ENCODE measurements at regions not wholly inside any gene's neighbourhood (a gene's known extent, or its start where the extent isn't known, plus 50 kb on each side); places are given as distances from the start of the nearest gene placed in this dataset.
"Not testable (repeated sequence)": the region's sequence is repeated elsewhere in the genome, so short reads cannot be mapped to it uniquely, and the experiment has no call there.

DNA sequence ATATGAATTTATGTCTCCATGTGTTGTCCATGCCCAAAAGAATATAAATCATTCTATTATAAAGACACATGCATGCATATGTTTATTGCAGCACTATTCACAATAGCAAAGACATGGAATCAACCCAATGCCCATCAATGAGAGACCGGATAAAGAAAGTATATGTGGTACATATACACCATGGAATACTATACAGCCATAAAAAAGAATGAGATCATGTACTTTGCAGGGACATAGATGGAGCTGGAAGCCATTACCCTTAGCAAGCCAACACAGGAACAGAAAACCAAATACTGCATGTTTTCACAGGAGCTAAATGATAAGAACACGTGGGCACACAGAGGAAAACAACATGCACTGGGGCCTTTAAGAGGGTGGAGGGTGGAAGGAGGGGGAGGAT is 639.1 kb downstream of the GATA3 start:
- not testable (repeated sequence) for DNase-seq (ENCODE audit: low spot score)

DNA sequence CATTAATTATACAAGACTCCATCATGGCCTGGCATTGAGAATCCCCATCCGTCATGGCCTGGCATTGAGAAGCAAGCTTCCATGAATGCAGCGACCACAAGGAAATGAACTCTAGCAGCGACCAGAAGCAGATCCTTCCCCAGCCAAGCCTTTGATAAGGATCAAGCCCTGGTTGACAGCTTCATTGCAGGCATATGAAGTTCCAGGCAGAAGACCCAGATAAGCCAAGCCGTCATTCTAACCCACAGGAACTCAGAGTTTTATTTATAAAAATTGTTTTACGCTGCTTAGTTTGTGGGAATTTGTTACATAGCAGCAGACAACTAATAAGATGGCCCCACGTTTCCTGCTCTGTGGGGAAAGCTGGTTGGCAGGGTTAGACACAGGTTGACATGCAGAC is 642.3 kb downstream of the GATA3 start:
- DNase-seq (ENCODE audit: low spot score) = no peak

DNA sequence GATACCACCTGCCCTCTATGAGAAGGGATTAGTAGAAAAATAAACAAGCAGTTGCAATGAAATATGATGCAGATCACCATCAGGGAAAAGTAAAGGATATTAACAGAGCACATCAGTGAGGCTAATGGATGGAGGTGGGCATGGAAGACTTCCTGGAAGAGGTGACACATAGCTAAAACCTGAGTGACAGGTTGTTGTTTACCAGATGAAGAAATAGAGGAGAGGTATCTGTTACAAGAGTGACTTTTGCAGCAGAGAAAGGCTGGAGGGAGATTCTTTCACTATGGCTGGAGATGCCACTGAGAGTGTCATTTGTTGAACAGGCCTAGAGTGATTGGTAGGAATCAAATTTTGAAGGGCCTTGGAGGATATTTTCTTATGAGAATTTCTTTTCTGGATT is 646.2 kb downstream of the GATA3 start:
- DNase-seq (ENCODE audit: low spot score) = no peak

DNA sequence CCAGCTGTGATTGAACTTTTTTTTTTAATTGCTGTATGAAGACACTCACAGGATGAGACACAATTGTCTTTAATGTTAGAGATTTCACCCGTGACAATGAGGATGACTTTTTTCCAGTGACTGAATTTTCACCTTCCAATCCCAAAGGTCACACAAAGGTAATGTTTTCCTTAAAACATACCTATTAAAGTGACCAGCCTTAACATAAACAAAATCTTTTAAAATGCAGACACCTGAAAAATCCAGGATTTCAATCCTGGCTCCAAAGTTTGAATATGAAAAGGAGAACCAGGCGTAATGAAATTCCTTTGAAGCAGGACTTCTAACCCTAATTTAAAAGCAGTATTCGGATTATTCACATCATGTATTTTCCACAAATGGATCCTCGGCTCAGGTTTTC is 647.7 kb downstream of the GATA3 start:
- no peak for DNase-seq (ENCODE audit: low spot score)

DNA sequence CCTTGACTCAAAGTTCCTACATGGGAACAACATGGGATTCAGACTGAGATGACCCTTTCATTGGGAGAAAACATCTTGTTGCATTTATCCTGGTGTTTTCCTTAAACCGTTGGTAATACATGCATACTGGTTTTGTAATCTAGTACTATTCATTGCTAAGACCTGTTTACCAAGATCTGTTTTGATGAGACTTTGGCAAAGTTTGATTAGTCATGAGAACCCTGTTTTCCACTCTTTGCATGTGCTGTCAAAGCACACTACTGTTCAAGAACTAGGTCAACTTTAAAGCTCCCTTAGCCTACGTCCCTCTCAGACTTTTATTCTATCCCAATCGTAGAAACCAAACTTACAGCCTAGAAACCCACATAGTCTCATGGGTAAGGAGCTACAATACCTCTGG is 650.9 kb downstream of the GATA3 start:
- no peak for DNase-seq (ENCODE audit: low spot score)

DNA sequence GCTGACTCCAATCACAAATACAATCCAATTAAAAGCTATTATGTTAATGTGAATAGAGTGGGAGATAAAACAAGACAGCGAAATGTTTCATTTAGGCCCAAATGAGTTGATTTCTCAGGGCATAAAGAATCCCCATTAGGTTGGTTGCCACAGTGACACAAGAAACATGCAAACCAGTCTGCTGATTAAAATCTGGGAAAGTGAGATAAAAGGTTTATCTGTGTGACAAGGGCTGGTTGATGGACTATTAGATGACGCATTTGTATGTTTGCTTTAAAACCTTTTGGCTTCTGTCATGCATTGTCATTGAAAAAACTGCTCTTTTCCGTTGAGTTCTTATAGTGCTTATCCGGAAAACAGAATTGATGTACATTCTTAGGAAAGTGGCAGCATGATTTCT is 658.2 kb downstream of the GATA3 start:
- DNase-seq (ENCODE audit: low spot score) = no peak

DNA sequence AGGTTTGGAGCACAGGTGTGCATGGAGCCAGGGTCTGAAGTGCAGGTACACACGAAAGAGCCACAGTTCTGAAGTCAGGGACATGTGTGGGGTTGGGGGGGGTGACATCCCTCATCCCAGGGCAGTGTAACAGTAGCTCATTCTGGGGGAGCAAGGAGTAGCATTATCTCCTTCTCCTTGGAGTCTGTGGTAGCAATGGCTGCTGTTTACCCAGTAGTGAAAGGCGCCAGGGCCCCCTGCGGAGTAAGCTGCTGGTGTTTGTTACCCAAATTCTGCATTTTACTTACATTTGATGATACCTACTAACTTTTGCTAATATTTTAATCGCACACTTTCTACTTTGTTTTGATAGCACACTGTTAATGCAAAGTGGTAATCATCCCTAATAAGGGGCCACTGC is 665.5 kb downstream of the GATA3 start:
- DNase-seq (ENCODE audit: low spot score) = no peak

DNA sequence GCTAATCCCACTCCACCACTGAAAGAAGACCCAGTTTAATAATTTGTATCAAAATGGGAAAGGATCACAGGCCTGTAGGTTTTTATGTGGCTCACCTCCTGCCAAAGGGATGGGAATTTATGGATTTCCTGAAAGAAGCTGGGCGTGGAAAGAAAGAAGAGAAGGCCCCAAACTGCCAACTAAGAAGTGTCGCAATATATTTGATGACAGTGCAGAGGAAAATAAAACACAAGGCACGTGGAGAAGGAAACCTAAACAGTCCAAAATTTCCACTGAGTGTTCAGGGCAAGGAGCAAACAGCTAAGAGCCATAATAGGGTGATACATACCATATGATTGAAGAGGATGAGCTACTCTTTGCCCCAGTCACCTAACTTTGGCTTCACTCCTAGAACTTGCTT is 667.2 kb downstream of the GATA3 start:
- no peak for DNase-seq (ENCODE audit: low spot score)

DNA sequence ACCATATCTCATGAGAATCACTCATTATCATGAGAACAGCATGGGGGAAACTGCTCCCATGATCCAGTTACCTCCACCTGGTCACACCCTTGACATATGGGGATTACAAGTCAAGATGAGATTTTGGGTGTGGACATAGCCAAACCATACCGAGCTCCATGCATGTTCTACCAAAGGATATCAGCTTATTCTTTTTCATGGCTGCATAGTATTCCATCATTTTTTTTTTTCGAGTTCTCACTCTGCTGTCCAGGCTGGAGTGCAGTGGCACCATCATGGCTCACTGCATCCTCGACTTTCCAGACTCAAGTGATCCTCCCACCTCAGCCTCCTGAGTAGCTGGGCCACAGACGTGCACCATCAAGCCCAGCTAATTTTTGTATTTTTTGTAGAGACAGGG is 668.3 kb downstream of the GATA3 start:
- no peak for DNase-seq (ENCODE audit: low spot score)

DNA sequence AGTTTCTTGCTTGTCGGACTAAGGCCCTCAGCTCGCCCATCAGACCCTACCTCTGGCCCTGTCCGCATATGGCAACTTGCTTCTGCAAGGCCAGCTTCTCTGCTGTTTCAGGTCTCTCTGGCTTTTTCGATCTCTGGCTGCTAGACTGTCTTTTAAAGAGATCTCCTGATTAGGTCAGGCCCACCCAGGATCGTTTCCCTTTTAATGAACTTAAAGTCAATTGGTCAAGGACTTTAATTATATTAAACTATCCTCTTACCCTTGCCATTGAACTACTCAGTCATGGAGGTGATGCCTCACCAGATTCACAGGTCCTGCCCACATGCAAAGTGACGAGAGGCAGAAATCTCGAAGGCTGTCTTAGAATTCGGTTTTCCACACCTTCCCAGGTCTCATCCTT is 670.9 kb downstream of the GATA3 start:
- DNase-seq (ENCODE audit: low spot score) = no peak

DNA sequence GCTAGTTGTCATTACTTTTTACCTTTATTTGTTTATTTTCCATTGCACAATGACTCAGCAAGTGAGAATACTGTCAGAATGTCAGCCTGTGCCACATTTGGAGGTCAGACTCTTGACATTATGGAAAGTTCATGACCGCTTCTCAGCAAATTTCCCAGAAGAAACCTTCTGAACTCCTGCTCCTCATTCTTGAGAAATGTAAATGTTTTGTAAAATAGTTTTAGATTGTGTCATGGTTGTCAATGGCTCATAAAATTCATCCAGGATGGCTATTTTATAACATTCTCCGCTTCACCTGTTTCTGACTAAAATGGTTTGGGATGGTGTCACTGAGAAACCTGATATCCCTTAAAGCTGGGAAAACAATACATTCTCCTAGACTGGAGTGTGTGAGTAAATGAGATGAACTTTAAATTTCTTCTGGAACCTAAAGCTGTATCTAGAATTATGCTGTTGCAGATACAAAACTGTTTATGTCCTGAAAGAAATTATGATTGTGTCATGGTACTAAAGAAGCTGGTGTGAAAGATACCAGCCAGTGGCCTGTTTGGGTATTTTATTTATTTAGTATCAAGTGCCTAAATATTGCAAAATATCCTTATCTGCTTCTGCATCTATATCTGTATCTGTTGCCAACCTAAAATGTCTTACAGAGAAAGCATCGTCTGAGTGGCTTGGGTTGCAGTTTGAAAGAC is 671.7 kb downstream of the GATA3 start:
- DNase-seq (ENCODE audit: low spot score) = no peak

DNA sequence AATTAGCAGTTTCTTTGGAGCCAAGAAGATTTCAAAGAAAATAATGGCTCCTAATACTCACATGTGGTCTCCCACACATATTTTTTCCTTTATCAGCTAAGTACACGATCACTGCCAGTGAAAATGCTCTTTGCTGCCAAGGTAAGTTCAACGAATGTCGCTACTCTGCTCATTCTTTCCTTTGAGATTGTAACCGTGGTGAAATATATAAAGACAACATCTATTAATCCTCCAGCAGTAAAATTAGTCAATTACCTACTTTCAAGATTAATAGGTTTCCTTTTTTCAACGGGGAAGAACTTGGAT is 672.2 kb downstream of the GATA3 start:
- no peak for DNase-seq (ENCODE audit: low spot score)

DNA sequence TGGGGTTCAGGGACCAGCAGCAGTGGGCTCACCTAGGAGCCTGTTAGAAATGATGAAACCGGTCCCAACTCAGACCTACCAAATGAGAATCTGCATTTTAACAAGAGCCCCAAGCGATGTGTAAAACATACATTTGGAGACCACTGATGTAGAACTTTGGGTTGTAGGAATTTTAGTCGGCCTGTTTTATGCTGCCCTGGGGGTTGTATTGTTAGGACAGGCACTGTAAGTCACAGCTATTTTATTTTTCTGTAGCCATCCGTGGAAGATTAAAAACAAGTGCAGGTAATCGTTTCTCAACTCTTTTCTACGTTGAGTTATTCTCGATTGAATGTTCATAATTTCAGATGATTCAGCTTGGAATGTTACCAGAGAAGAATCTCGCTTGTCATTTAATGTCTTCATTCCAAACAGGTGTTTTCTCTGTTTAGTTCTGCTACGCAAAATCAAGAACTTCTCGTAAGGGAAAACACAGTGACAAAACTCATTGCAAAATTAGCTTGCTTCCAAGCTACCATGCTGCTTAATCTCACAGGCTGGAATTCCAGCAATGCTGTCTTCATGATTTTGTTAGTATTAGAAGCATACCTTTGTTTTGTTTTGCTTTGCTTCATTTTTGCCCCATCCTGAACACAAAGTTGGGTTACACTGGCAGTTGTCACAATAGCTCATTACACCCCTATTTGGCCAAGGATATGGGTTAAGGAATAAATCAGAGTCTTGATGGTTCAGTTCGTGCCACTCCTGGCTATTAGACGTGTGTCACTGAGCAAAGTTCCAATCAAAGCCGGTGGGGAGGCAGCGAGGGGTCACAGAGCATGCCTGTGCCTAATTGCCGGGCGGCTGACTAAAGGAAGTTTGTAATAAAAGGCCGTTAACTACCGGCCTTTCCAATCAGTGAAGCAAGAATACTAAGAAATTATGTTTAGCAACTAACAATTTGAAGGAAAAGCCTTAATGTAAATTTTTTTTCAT is 676.9 kb downstream of the GATA3 start:
- DNase-seq (ENCODE audit: low spot score) = no peak

DNA sequence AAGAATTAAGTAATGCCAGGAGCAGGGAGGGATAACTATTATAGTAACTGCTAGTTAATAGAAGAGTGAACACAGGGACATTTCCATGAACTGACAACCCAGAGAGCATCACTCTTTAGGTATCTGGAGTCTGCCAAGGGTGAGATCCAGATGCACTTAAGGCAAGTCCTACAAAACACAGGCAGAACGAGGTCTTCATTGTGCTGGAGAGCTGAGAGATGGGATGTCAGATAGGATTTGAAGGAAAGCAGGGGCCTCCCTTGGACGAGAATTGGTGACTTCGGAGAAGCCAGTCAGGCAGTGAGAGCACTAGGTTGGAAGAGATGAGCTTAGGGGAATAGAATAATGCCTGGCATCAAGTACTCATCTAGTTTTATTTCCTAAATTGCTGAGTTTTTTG is 684.5 kb downstream of the GATA3 start:
- DNase-seq (ENCODE audit: low spot score) = no peak

DNA sequence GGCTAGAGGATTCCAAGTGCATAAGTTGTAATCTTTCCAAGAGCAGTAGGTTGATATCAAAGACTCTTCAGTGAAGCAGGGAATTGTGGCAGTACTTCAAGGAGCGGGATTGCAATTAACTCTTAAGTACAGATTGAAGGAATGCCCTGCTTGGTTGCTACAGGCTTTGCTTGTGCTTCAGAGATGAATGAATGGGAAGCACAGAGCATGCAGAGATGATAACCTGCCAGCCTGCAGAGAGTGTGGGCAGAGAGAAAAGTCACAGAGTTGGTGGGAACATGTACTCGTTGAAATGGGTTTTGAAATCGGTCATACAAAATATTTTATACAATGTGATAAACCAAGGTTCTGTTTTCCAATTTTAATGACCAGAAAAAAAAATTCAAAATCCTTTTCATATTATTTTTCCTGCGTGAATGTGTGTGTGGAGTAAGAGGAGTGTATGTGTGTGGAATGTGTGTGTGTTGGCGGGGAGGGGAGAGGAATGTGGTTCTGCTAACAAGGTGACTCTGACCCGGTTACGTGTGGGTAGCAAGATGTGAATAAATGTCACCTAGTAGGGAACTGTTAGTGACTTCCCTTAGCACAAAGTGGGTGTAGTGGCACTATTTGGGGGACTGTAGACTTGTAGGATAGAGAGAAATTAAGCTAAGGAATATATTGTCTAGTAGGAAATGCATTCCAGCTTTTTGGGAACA is 697.8 kb downstream of the GATA3 start:
- no peak for DNase-seq (ENCODE audit: low spot score)

DNA sequence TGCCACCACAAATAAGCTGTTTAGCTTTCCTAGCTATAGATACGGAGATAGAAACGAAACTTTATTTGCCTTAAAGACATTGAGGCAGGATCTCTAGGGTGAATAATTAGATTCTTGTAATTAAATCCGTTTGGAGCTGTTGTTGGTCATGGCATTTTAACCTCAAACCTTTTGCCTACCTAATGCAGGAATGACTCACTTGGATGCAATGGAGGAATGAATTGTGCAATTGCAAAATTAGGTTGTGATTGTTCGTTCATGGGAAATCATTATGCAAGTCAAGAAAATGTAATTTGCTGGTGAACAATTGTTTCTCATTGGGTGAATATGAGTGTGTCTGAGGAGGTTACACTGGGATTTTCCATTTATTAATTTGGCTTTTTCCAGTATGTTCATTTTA is 703.5 kb downstream of the GATA3 start:
- no peak for DNase-seq (ENCODE audit: low spot score)

DNA sequence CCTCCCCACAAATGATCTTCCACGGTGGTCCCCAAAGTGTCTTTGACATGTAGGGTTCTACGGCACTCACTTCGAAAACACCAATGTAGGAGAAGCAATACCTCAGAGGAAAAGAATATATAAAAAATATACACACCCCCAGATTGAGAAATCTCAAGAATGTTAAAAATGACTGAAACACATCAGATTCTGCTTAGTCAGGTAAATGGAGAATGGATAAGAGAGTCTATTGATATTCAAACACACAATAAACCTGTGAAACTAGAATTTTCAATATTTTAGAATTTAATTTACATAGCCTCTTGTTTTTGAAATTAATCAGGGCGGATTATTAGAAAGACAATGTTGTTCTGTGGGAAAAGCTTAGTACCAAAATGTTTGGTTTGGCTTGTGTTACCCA is 712.4 kb downstream of the GATA3 start:
- DNase-seq (ENCODE audit: low spot score) = no peak

DNA sequence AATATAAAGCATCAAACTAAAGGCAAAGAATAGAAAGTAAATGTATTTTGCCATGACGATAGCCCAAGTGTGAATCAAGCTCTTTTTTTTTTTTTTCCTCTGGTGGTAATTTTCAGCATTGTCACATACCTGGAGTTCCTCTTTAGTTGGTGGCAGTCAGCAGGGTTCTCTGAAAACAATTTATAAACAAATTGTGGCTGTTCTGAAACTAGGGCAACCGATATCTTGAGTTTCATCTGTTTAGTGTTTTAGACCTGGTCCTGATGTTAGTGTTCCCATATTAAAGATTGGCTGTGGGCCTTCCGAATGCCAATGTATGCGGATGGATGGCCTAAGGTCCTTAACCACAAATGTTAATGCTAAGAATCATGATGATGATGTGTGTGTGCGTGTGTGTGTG is 713.1 kb downstream of the GATA3 start:
- no peak for DNase-seq (ENCODE audit: low spot score)

DNA sequence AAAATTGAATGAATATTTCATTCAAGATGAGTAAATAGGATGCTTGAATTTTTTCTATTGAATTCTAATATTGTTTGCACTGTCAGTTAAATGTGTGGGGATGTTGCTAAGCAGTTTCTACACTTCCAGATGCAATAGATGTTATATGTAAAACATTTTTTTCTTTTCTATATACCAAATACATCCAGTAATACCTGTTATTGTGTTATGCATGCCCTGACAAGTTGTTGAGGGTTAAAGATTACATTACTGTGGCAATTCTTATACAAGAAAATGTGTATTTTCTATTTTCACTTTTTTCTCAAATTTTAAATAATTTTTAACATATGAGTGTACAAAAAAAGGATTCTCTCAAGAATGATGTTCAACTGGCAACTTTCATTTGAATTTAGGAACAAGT is 713.9 kb downstream of the GATA3 start:
- no peak for DNase-seq (ENCODE audit: low spot score)

DNA sequence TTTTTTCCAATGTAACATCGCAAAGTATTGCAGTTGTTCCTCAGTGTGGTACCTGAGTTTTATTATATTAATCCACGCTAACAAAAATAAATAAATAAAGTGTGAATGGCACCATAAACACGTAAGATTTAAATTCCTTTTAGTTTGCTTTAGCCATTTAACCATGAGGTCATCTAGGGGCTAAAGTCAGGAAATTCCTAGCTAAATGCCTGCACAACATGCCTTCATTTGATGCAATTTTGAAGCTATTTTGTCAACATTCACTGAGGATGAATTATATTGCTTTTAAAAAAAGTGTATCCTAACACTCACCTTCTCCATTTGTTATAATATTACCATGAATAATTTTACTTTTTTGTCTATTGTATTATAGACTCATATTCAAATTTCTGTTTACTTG is 714.4 kb downstream of the GATA3 start:
- no peak for DNase-seq (ENCODE audit: low spot score)

DNA sequence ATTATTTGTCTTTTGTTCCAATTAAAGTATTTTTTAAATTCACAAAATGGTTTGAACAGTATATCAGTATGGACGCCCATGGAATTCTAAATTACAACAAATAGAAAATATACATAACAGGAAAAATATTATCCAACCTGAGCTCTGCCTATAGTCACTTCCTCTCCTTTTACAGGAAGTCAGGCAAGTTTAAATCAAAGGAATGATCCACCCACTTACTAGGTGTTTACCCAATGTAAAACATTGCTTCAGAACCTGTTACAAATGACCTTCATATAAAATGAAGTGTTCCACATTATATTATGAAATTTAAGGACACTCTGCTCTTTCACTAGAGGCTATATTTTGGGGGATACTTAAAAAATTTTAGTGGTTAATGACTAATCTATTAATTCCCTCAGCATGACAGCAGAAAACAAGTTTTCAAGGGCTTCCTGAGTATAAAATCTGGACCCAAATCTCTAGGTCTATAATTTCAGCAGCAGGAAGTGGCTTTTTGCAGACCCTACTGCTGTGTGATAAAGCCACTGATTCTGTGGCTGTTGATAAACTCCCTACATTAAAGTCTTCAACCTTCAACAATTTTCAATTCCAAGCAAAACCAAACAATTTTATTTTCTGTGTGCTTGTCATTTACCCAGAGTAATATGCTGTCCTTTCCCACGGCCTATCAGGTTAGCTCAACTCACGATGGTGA is 722.6 kb downstream of the GATA3 start:
- DNase-seq (ENCODE audit: low spot score) = no peak

DNA sequence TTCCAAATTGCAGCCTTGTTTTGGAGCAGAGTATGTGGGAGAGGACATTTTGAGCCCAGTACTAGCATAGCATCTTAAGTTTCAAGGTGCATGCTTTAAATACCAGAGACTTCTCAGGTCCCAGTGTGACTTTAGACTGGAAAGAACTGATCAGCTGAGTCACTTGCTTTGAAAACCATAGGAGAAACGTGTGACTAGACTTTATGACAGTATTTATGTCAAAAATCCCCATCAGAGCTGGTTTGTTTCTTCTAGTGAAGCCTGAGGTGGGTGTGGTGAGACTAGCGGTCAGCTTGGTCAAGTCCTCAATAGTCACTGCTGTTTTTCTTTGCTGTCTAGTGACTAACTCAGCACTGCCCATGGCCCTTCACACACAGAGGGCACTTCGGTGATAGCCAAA is 724.2 kb downstream of the GATA3 start:
- DNase-seq (ENCODE audit: low spot score) = no peak

DNA sequence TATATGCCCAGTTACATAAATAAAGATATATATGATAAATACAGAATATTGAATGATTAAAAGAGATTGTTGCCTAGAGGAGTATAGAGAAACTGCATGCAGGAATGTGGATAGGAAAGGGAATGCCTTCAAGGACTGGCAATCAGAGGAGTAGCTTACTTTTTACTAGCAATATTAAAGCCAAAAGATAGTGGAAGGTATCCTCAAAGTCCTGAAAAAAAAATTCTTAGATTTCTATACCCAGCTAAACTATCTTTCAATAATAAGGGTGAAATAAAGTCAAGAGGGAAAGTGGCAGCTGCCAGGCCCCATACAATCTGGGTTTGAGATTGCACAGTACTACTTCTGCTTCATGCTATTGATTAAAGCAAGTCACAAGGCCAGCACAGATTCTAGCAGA is 733.2 kb downstream of the GATA3 start:
- no peak for DNase-seq (ENCODE audit: low spot score)

Data from NAMALWA (cell line).